HepG2 (cell line): ENCODE measurements at regions not wholly inside any gene's neighbourhood (a gene's known extent, or its start where the extent isn't known, plus 50 kb on each side); places are given as distances from the start of the nearest gene placed in this dataset.

Source experiments
- ATAC-seq: fragments of 200-7000 bp; cut with Tn5 transposase; 3 replicates; pipeline ENCODE4 v1.9.1; 2020; ENCODE audit warnings: mild to moderate bottlenecking, moderate library complexity
- BruUV-seq: library from RNA; stranded (reverse); fragments of 400-500 nt; replicated peaks from 2 replicates; lab custom pipeline; 2021; lab: Mats Ljungman, UMichigan
- CTCF ChIA-PET: fragments of 300-600 bp; formaldehyde crosslinking; extraction: SDS; loops from one replicate; lab custom pipeline; 2021; ENCODE audit warnings: low total read pairs, inconsistent platforms, low intra/inter-chr PET ratio; lab: Yijun Ruan, JAX
- POLR2A ChIA-PET: fragments of 350-600 bp; sonication (Branson Sonifier 250); formaldehyde crosslinking; loops from one replicate; lab custom pipeline; 2020; ENCODE audit warnings: antibody characterized with exemption, inconsistent platforms; lab: Yijun Ruan, JAX
- DNase-seq: peaks from one replicate; pipeline ENCODE4 v3.0.0-alpha.2; 2015; ENCODE audit warnings: low spot score
- FAIRE-seq: peaks from 3 replicates; lab custom pipeline; 2011; peaks lifted over from hg19 to GRCh38; lab: Jason Lieb, UNC
- H2AFZ ChIP-seq: one replicate; pipeline ENCODE4 v1.6.1; 2011; ENCODE audit warnings: low read length, inconsistent platforms
- H3K27ac ChIP-seq: fragments of 300-600 bp; 3 replicates; pipeline ENCODE4 v1.8.0; 2011; ENCODE audit warnings: mixed run types, mild to moderate bottlenecking, mixed read lengths, low read length, inconsistent platforms; ENCODE audit not compliant: insufficient read depth; ENCODE audit errors: extremely low read length
- H3K27me3 ChIP-seq, 2 experiments: fragments of 200-600 bp in 1 of 2; 2 replicates in 1 of 2; 3 replicates in 1 of 2; pipeline versions ENCODE4 v1.6.0 to v1.8.0; 2011; ENCODE audit warnings: low read length in 2 of 2, mild to moderate bottlenecking in 2 of 2, moderate library complexity in 2 of 2, inconsistent platforms in 1 of 2; ENCODE audit not compliant: insufficient read depth in 2 of 2, control insufficient read depth in 1 of 2
- H3K36me3 ChIP-seq, 2 experiments: fragments of 200-600 bp in 1 of 2; replicated peaks in 1 of 2; 2 replicates in 1 of 2; 3 replicates in 1 of 2; pipeline versions ENCODE4 v1.5.1 to v1.8.0; 2011; ENCODE audit warnings: low read length in 2 of 2, inconsistent platforms in 1 of 2; ENCODE audit not compliant: insufficient read depth in 2 of 2, control insufficient read depth in 1 of 2
- H3K4me1 ChIP-seq: 2 replicates; pipeline ENCODE4 v1.5.1; 2012; ENCODE audit warnings: low read length, inconsistent platforms; ENCODE audit not compliant: insufficient read depth
- H3K4me2 ChIP-seq: 2 replicates; pipeline ENCODE4 v1.6.0; 2011; ENCODE audit warnings: low read depth, low read length, inconsistent platforms
- H3K4me3 ChIP-seq, 3 experiments: fragments of 200-600 bp in 1 of 3; sonication (generic), shearing (Covaris generic) in 1 of 3; replicated peaks in 1 of 3; 2 replicates each; pipeline ENCODE4 v1.5.1; 2011 to 2016; ENCODE audit warnings: low read length in 3 of 3, inconsistent platforms in 2 of 3, low read depth in 2 of 3, mild to moderate bottlenecking in 2 of 3, control low read depth in 1 of 3, mixed read lengths in 1 of 3; ENCODE audit not compliant: insufficient read depth in 1 of 3
- H3K79me2 ChIP-seq: one replicate; pipeline ENCODE4 v1.6.1; 2011; ENCODE audit warnings: low read length, inconsistent platforms; ENCODE audit not compliant: insufficient read depth
- H3K9ac ChIP-seq: 2 replicates; pipeline ENCODE4 v1.6.0; 2011; ENCODE audit warnings: mild to moderate bottlenecking, low read depth, low read length, inconsistent platforms; ENCODE audit not compliant: insufficient read depth
- H3K9me3 ChIP-seq: 2 replicates; pipeline ENCODE4 v1.5.1; 2012; ENCODE audit warnings: mild to moderate bottlenecking, low read length
- H4K20me1 ChIP-seq: 2 replicates; pipeline ENCODE4 v1.6.0; 2011; ENCODE audit warnings: inconsistent platforms, mild to moderate bottlenecking, low read length, moderate library complexity; ENCODE audit not compliant: insufficient read depth
- AGO1 ChIP-seq: fragments of 200-400 bp; formaldehyde crosslinking; IDR thresholded peaks from 2 replicates; pipeline ENCODE4 v1.6.1; 2017; ENCODE audit warnings: mild to moderate bottlenecking, low read depth, low read length, moderate library complexity; ENCODE audit not compliant: poor library complexity, severe bottlenecking
- ATM ChIP-seq: fragments of 450-650 bp; IDR thresholded peaks from 2 replicates; pipeline ENCODE4 v1.7.1; 2017; ENCODE audit warnings: mild to moderate bottlenecking, borderline replicate concordance
- CBX2 ChIP-seq, 2 experiments: fragments of 200-600 bp in 1 of 2; sonication (generic); formaldehyde crosslinking in 1 of 2; IDR thresholded peaks; 2 replicates each; pipeline versions ENCODE4 v1.7.0 to v1.8.1; 2018 to 2022; ENCODE audit warnings: low read depth in 2 of 2, low read length in 1 of 2, mild to moderate bottlenecking in 1 of 2, missing genetic modification reagents in 1 of 2
- FOSL2 ChIP-seq: sonication (generic); formaldehyde crosslinking; IDR thresholded peaks from 2 replicates; pipeline ENCODE4 v1.4.0; 2020; ENCODE audit warnings: missing genetic modification reagents
- FOXO1 ChIP-seq: sonication (generic); formaldehyde crosslinking; IDR thresholded peaks from 2 replicates; pipeline ENCODE4 v1.4.0; 2020; ENCODE audit warnings: missing genetic modification reagents
- GRHL1 ChIP-seq: sonication (generic); formaldehyde crosslinking; conservative IDR thresholded peaks from 2 replicates; pipeline ENCODE4 v1.8.0; 2022; ENCODE audit warnings: missing genetic modification reagents
- HNRNPL ChIP-seq: fragments of 200-400 bp; formaldehyde crosslinking; IDR thresholded peaks from 2 replicates; pipeline ENCODE4 v1.6.1; 2017; ENCODE audit warnings: mild to moderate bottlenecking, low read depth, low read length
- IKZF4 ChIP-seq: sonication (generic); formaldehyde crosslinking; IDR thresholded peaks from 2 replicates; pipeline ENCODE4 v1.5.1; 2020; ENCODE audit warnings: borderline replicate concordance, mild to moderate bottlenecking, low read depth, missing genetic modification reagents; ENCODE audit errors: not compliant biosample characterization
- KDM3A ChIP-seq: IDR thresholded peaks from 2 replicates; pipeline ENCODE4 v1.6.1; 2018; ENCODE audit warnings: low read depth, missing compliant biosample characterization
- KDM5B ChIP-seq: sonication (generic); formaldehyde crosslinking; IDR thresholded peaks from 2 replicates; pipeline ENCODE4 v1.4.0; 2020; ENCODE audit warnings: missing genetic modification reagents, mild to moderate bottlenecking, borderline replicate concordance
- NFRKB ChIP-seq: fragments of 450-650 bp; IDR thresholded peaks from 2 replicates; pipeline ENCODE4 v1.6.1; 2017
- POLR2AphosphoS5 ChIP-seq: IDR thresholded peaks from 2 replicates; pipeline ENCODE4 v1.6.1; 2012; ENCODE audit warnings: low read depth, low read length
- RAD21 ChIP-seq: fragments of 450-650 bp; formaldehyde crosslinking; IDR thresholded peaks from 2 replicates; pipeline ENCODE4 v1.5.0; 2020; ENCODE audit warnings: mild to moderate bottlenecking
- REXO4 ChIP-seq: sonication (generic); formaldehyde crosslinking; IDR thresholded peaks from 2 replicates; pipeline ENCODE4 v1.8.0; 2022; ENCODE audit warnings: missing genetic modification reagents, mild to moderate bottlenecking, borderline replicate concordance
- SMAD9 ChIP-seq: sonication (generic); formaldehyde crosslinking; IDR thresholded peaks from 2 replicates; pipeline ENCODE4 v1.5.1; 2020; ENCODE audit warnings: mild to moderate bottlenecking, missing genetic modification reagents
- TP53 ChIP-seq: sonication (generic); formaldehyde crosslinking; conservative IDR thresholded peaks from 2 replicates; pipeline ENCODE4 v1.4.0; 2020; ENCODE audit warnings: missing genetic modification reagents
- ZNF333 ChIP-seq: sonication (generic); formaldehyde crosslinking; IDR thresholded peaks from 2 replicates; pipeline ENCODE4 v1.4.0; 2020; ENCODE audit warnings: mild to moderate bottlenecking, missing genetic modification reagents, borderline replicate concordance
- ZNF468 ChIP-seq: sonication (generic); formaldehyde crosslinking; IDR thresholded peaks from 2 replicates; pipeline ENCODE4 v1.8.0; 2022; ENCODE audit warnings: mild to moderate bottlenecking, moderate library complexity, missing genetic modification reagents
- WGBS: methylation state at CpG from one replicate; pipeline ENCODE4 v1.1.6; 2017; ENCODE audit warnings: low lambda C conversion rate; 5-methylcytosine and 5-hydroxymethylcytosine counted together
- in situ Hi-C: cut with HindIII; loops from 2 replicates; pipeline ENCODE4 v1.10.0; 2017; ENCODE audit warnings: low pct_unique_long_range_greater_than_20kb; ENCODE audit not compliant: extremely low pct_ligation_motif_present
- intact Hi-C: fragments of 100-400 bp; cut with micrococcal nuclease; formaldehyde crosslinking; loops from one replicate; pipeline ENCODE4 v1.10.0; 2022; ENCODE audit not compliant: unreplicated experiment

- Histone ChIP-seq H2AFZ (no peak overlapping the region), H3K36me3 (no peaks in the 10 kb centered on the region), H3K79me2 (no peaks in the 10 kb centered on the region), H3K4me3 (no peak overlapping the region), H3K4me1 (no peaks in the 10 kb centered on the region), H3K27me3 (no peaks in the 10 kb centered on the region), H3K9me3 (no peaks in the 10 kb centered on the region), H3K4me2 (no peak overlapping the region), H3K27ac (no peak overlapping the region), H3K9ac (no peak overlapping the region), H4K20me1 (no peaks in the 10 kb centered on the region)
- in situ Hi-C loops (no loop called here), intact Hi-C loops (no loop called here)
- FAIRE-seq, result no peak
- CTCF ChIA-PET, result no interaction called here
- BruUV-seq, result no TSS peak
- no peak for DNase-seq
- no peak for TF ChIP-seq TP53
- TF ChIP-seq IKZF4 (CRISPR knock-in tag), result no peak
- TF ChIP-seq GRHL1, result no peak
- POLR2A ChIA-PET, result no interaction called here
- WGBS, result under 1% methylated on average over 10 of the region's 12 CpGs
- no peak for ATAC-seq
Measured at GRCh38 chr7:46637793-46638735, 717.0 kb upstream of the IGFBP3 start.

- H3K4me2 ChIP-seq, result no peak overlapping the region
- H3K4me3 ChIP-seq, result no peak overlapping the region
- H3K27ac ChIP-seq, result no peak overlapping the region
- H2AFZ ChIP-seq, result no peak overlapping the region
- H3K4me1 ChIP-seq, result no peaks in the 10 kb centered on the region
- FAIRE-seq, result no peak
- no peaks in the 10 kb centered on the region for H3K27me3 ChIP-seq
- no peak for DNase-seq
- in situ Hi-C loops (no loop called here), intact Hi-C loops (no loop called here)
- no peak overlapping the region for H3K9ac ChIP-seq
- no TSS peak for BruUV-seq
- ChIA-PET POLR2A (no interaction called here), CTCF (no interaction called here)
- no peak for ATAC-seq
- no peaks in the 10 kb centered on the region for H3K79me2 ChIP-seq
- WGBS, result 19% methylated on average over 3 of the region's 3 CpGs
- H4K20me1 ChIP-seq, result no peaks in the 10 kb centered on the region
- no peaks in the 10 kb centered on the region for H3K9me3 ChIP-seq
- no peaks in the 10 kb centered on the region for H3K36me3 ChIP-seq
- TF ChIP-seq SMAD9 (CRISPR knock-in tag), result no peak
- no peak for TF ChIP-seq KDM3A (CRISPR knock-in tag)
- TF ChIP-seq ZNF333, result no peak
- TF ChIP-seq AGO1, result no peak
- TF ChIP-seq ZNF468 (CRISPR knock-in tag), result no peak
- no peak for TF ChIP-seq HNRNPL
- no peak for TF ChIP-seq RAD21 (CRISPR knock-in tag)
- no peak for TF ChIP-seq ATM
- TF ChIP-seq POLR2AphosphoS5, result no peak
- TF ChIP-seq REXO4 (CRISPR knock-in tag), result no peak
- no peak for TF ChIP-seq KDM5B
- no peak for TF ChIP-seq NFRKB
- no peak for TF ChIP-seq FOXO1 (CRISPR knock-in tag)
- no peak for TF ChIP-seq CBX2 (IDR thresholded peaks at IDR 0.05; ENCODE audit: low read depth, low read length)
- TF ChIP-seq CBX2 (CRISPR knock-in tag; IDR thresholded peaks at IDR 0.05; ENCODE audit: low read depth), result no peak
- TF ChIP-seq FOSL2 (CRISPR knock-in tag), result no peak
Measured at GRCh38 chr7:46636022-46636421, 715.0 kb upstream of the IGFBP3 start.
